OCI-LY3 (cell line): ENCODE measurements at regions not wholly inside any gene's neighbourhood (a gene's known extent, or its start where the extent isn't known, plus 50 kb on each side); places are given as distances from the start of the nearest gene placed in this dataset.
A peak's percentile ranks its signal among the peaks of the same experiment; 100 is the strongest.

Experiments
- H2AFZ ChIP-seq: fragments of 200-600, 300-600 bp; shearing (Covaris generic); 2 replicates; pipeline ENCODE4 v1.6.0; 2014; ENCODE audit warnings: antibody characterized with exemption, low read depth, low read length
- H3K27ac ChIP-seq: fragments of 200-600, 300-600 bp; sonication (generic); 2 replicates; pipeline ENCODE4 v1.5.1; 2014; ENCODE audit warnings: mild to moderate bottlenecking, low read length, moderate library complexity, mixed read lengths
- H3K27me3 ChIP-seq: fragments of 200-600, 300-600 bp; sonication (generic); 2 replicates; pipeline ENCODE4 v1.6.1; 2014; ENCODE audit warnings: low read depth, low read length, mixed read lengths
- H3K36me3 ChIP-seq: fragments of 200-600, 300-600 bp; sonication (generic); replicated peaks from 2 replicates; pipeline ENCODE3; 2014; ENCODE audit warnings: low read depth, low read length, mixed read lengths
- H3K4me1 ChIP-seq: fragments of 300-600, 200-600 bp; sonication (generic); 2 replicates; pipeline ENCODE4 v1.6.1; 2014; ENCODE audit warnings: low read length, mixed read lengths
- H3K4me2 ChIP-seq: fragments of 200-600, 300-600 bp; sonication (generic); 2 replicates; pipeline ENCODE4 v1.6.1; 2014; ENCODE audit warnings: low read length, mixed read lengths
- H3K4me3 ChIP-seq: fragments of 300-600, 200-600 bp; sonication (generic); 2 replicates; pipeline ENCODE4 v1.5.1; 2014; ENCODE audit warnings: antibody characterized with exemption, mild to moderate bottlenecking, low read length, moderate library complexity
- H3K79me2 ChIP-seq: fragments of 300-600, 200-600 bp; shearing (Covaris generic); 2 replicates; pipeline ENCODE4 v1.6.1; 2014; ENCODE audit warnings: mild to moderate bottlenecking, low read length, mixed read lengths
- H3K9ac ChIP-seq: fragments of 300-600, 200-600 bp; shearing (Covaris generic); 2 replicates; pipeline ENCODE4 v1.6.0; 2014; ENCODE audit warnings: mild to moderate bottlenecking, low read length, moderate library complexity
- H3K9me3 ChIP-seq: fragments of 200-600, 300-600 bp; shearing (Covaris generic); 2 replicates; pipeline ENCODE4 v1.6.1; 2014; ENCODE audit warnings: low read length, mixed read lengths; ENCODE audit not compliant: insufficient read depth
- H4K20me1 ChIP-seq: fragments of 200-600, 300-600 bp; sonication (generic); 2 replicates; pipeline ENCODE4 v1.6.1; 2016; ENCODE audit warnings: low read length, mixed read lengths; ENCODE audit not compliant: insufficient read depth
- CTCF ChIP-seq: fragments of 200-600, 300-600 bp; sonication (generic); IDR thresholded peaks from 2 replicates; pipeline ENCODE4 v1.5.1; 2014; ENCODE audit warnings: antibody characterized with exemption, low read length, low read depth
- EZH2phosphoT487 ChIP-seq: fragments of 200-600 bp; shearing (Covaris generic); IDR thresholded peaks from 2 replicates; pipeline ENCODE4 v1.6.1; 2018; ENCODE audit warnings: antibody characterized with exemption, mixed run types, low read depth

- no peak overlapping the region for H3K27ac ChIP-seq
- H2AFZ ChIP-seq, result no peak overlapping the region
These were observed 257.9 kb upstream of the CPEB2 start for GRCh38 chr4:14744346-14744745.

GRCh38 chr4:14749910-14750309 is 252.4 kb upstream of the CPEB2 start:
- no peaks in the 10 kb centered on the region for H3K9me3 ChIP-seq
- no peaks in the 10 kb centered on the region for H3K79me2 ChIP-seq
- TF ChIP-seq EZH2phosphoT487 (no peak), CTCF (peak; percentile 59)
- no peak overlapping the region for H3K27ac ChIP-seq
- H3K36me3 ChIP-seq, result peaks cover 3% of the 10 kb centered on the region
- H3K9ac ChIP-seq, result no peak overlapping the region
- no peak overlapping the region for H3K4me3 ChIP-seq
- no peaks in the 10 kb centered on the region for H4K20me1 ChIP-seq
- no peaks in the 10 kb centered on the region for H3K27me3 ChIP-seq
- H3K4me2 ChIP-seq, result no peak overlapping the region
- no peak overlapping the region for H2AFZ ChIP-seq
- H3K4me1 ChIP-seq, result no peaks in the 10 kb centered on the region

More at GRCh38 chr4:14744346-14744745, 257.9 kb upstream of the CPEB2 start:
- H3K4me3 ChIP-seq, result no peak overlapping the region
- H3K4me1 ChIP-seq, result no peaks in the 10 kb centered on the region
- no peak overlapping the region for H3K9ac ChIP-seq
- no peaks in the 10 kb centered on the region for H3K36me3 ChIP-seq
- no peak overlapping the region for H3K4me2 ChIP-seq
- no peaks in the 10 kb centered on the region for H3K9me3 ChIP-seq
- TF ChIP-seq CTCF (no peak), EZH2phosphoT487 (no peak)
- no peaks in the 10 kb centered on the region for H3K79me2 ChIP-seq
- no peaks in the 10 kb centered on the region for H4K20me1 ChIP-seq
- no peaks in the 10 kb centered on the region for H3K27me3 ChIP-seq

- Histone ChIP-seq H3K4me1 (no peaks in the 10 kb centered on the region), H3K9me3 (no peaks in the 10 kb centered on the region)
These were observed 249.8 kb upstream of the CPEB2 start for GRCh38 chr4:14752341-14753046.

GRCh38 chr4:14767142-14767541 is 235.1 kb upstream of the CPEB2 start:
- H3K9ac ChIP-seq, result no peak overlapping the region
- no peaks in the 10 kb centered on the region for H4K20me1 ChIP-seq
- H2AFZ ChIP-seq, result no peak overlapping the region
- no peak overlapping the region for H3K27ac ChIP-seq
- no peaks in the 10 kb centered on the region; the same call in 1 of the 2 replicates for H3K9me3 ChIP-seq
- H3K27me3 ChIP-seq, result no peaks in the 10 kb centered on the region
- no peak overlapping the region for H3K4me2 ChIP-seq
- no peaks in the 10 kb centered on the region for H3K36me3 ChIP-seq
- no peaks in the 10 kb centered on the region for H3K79me2 ChIP-seq
- peaks cover 17% of the 10 kb centered on the region for H3K4me1 ChIP-seq
- TF ChIP-seq EZH2phosphoT487, result no peak
- TF ChIP-seq CTCF, result no peak
- no peak overlapping the region for H3K4me3 ChIP-seq

More at GRCh38 chr4:14752341-14753046, 249.8 kb upstream of the CPEB2 start:
- Histone ChIP-seq H3K9ac (no peak overlapping the region), H3K4me3 (no peak overlapping the region), H3K36me3 (peaks cover 3% of the 10 kb centered on the region), H3K79me2 (no peaks in the 10 kb centered on the region), H2AFZ (no peak overlapping the region), H3K4me2 (no peak overlapping the region), H4K20me1 (no peaks in the 10 kb centered on the region), H3K27me3 (no peaks in the 10 kb centered on the region), H3K27ac (no peak overlapping the region)
- TF ChIP-seq EZH2phosphoT487 (no peak), CTCF (no peak)
